ENCODE measurements at regions not wholly inside any gene's neighbourhood (a gene's known extent, or its start where the extent isn't known, plus 50 kb on each side); places are given as distances from the start of the nearest gene placed in this dataset.

DNA sequence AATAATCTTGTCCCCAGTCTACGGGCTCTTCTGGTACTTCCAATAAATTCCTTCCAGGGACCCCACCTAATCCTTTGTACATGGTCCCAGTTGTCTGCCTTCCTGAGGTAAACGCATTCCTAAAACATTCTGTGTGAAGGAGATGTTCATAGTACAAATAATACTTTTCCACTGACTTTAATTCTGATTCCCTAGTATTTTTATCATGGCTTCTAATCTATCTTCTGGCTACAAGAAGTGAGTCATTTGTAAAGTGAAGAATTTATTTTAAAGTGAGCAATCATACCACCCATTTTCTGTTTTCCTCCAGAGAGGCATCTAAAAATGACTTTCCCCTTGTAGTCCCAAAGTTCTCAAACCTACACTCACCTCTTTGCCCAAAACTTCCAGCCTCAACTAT lies 65.9 kb upstream of the NUDT4 start:
- no peak overlapping the region for H3K14ac ChIP-seq (ENCODE audit: insufficient read length)
- H2BK120ac ChIP-seq (replicated peaks; ENCODE audit: low read depth, low read length): no peak overlapping the region
- H2AFZ ChIP-seq (ENCODE audit: low read length): no peak overlapping the region
- no peak overlapping the region for H3K4me3 ChIP-seq (ENCODE audit: extremely low read depth in 1 of 4, insufficient read depth in 2 of 4, low read depth in 3 of 4, low read length in 4 of 4)
- H3K79me1 ChIP-seq (ENCODE audit: low read depth, low read length): no peaks in the 10 kb centered on the region
- no peaks in the 10 kb centered on the region for H3K4me1 ChIP-seq (replicated peaks in 1 of 4; ENCODE audit: control insufficient read depth in 3 of 4, insufficient read depth in 4 of 4, low read length in 3 of 4)
- no peaks in the 10 kb centered on the region for H3K79me2 ChIP-seq (ENCODE audit: control insufficient read depth in 1 of 2, insufficient read depth in 2 of 2, low read length in 2 of 2)
- no peak overlapping the region for H4K8ac ChIP-seq (ENCODE audit: extremely low read depth, insufficient read depth, low read length)
- H3K18ac ChIP-seq (ENCODE audit: extremely low read depth, low read length): no peak overlapping the region
- no peaks in the 10 kb centered on the region for H3K23me2 ChIP-seq (ENCODE audit: low read depth, low read length)
- H3K27me3 ChIP-seq (replicated peaks in 1 of 4; ENCODE audit: control insufficient read depth in 3 of 4, extremely low read depth in 1 of 4, insufficient read depth in 3 of 4, low read length in 3 of 4): no peaks in the 10 kb centered on the region
- no peak overlapping the region for H4K5ac ChIP-seq (ENCODE audit: insufficient read length, low read depth, low read length)
- no peaks in the 10 kb centered on the region for H3K36me3 ChIP-seq (ENCODE audit: control insufficient read depth in 2 of 4, insufficient read depth in 4 of 4, low read length in 3 of 4)
- no peaks in the 10 kb centered on the region for H3K9me3 ChIP-seq (ENCODE audit: insufficient read depth in 2 of 2, low read depth in 1 of 2, low read length in 1 of 2)
- no peak overlapping the region for H2BK15ac ChIP-seq (ENCODE audit: low read length)
- no peak for FAIRE-seq
- no peak overlapping the region for H2BK20ac ChIP-seq (ENCODE audit: low read length)
- no peak for TF ChIP-seq TEAD4 (IDR thresholded peaks at IDR 0.05; ENCODE audit: low read depth, low read length)
- no peak overlapping the region for H2BK5ac ChIP-seq (ENCODE audit: low read depth, low read length)
- H4K91ac ChIP-seq (replicated peaks; ENCODE audit: insufficient read length, low read length): no peak overlapping the region
- no peak overlapping the region for H3K56ac ChIP-seq (replicated peaks; ENCODE audit: insufficient read length, low read depth, low read length)
- H3K9ac ChIP-seq (replicated peaks in 1 of 4; ENCODE audit: extremely low read depth in 1 of 4, low read depth in 3 of 4, low read length in 3 of 4): no peak overlapping the region
- no peak overlapping the region for H3K27ac ChIP-seq (ENCODE audit: low read depth, low read length)
- no peak overlapping the region for H3K4ac ChIP-seq (replicated peaks; ENCODE audit: insufficient read length, low read depth, low read length)
- no peaks in the 10 kb centered on the region for H4K20me1 ChIP-seq (replicated peaks in 1 of 2; ENCODE audit: control insufficient read depth in 1 of 2, insufficient read depth in 2 of 2, low read length in 2 of 2)
- ChIA-PET CTCF (ENCODE audit: partially characterized antibody) (no interaction called here), POLR2A (ENCODE audit: partially characterized antibody) (no interaction called here)
- no peak overlapping the region for H2BK12ac ChIP-seq (ENCODE audit: low read depth, low read length)
- no peak for DNase-seq (ENCODE audit: low read depth in 1 of 2, low spot score in 2 of 2)
- 91% methylated on average over 2 of the region's 2 CpGs; no CpG with 5 or more reads in 1 of the 2 experiments for WGBS, 2 experiments (ENCODE audit: extremely low coverage in 1 of 2, insufficient coverage in 1 of 2, insufficient read length in 1 of 2, insufficient replicate concordance in 2 of 2, low coverage in 1 of 2, low lambda C conversion rate in 2 of 2, missing lambda C conversion rate in 1 of 2)
- no peak overlapping the region for H3K4me2 ChIP-seq (ENCODE audit: insufficient read depth in 1 of 2, low read depth in 2 of 2, low read length in 2 of 2)
- no peak overlapping the region for H2AK5ac ChIP-seq (ENCODE audit: low read depth, low read length)
- no peak overlapping the region for H3K23ac ChIP-seq (ENCODE audit: insufficient read length)

All from H1 (cell line).